ENCODE measurements at regions not wholly inside any gene's neighbourhood (a gene's known extent, or its start where the extent isn't known, plus 50 kb on each side); places are given as distances from the start of the nearest gene placed in this dataset.

DNA sequence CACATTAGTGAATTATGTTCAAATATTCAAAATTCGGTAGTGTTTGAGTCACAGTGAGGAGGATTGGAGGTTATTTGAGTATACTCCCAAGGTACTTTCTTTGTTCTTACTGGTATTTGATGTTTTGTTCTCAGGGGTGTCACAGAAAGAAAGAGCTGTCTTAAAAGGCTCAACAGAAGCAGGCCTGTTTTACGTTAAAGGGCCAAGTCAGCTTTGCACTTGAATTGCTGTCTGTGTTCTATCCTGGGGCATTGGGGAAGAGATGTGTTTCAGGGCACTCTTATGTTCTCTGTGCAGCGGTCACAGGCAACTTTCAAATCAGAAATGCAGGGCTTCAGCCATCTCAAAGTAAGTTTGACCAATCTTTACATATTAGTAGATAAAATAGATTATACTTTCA lies 1113.1 kb upstream of the LCORL start:
- Histone ChIP-seq H3K27ac (replicated peaks) (no peak overlapping the region), H3K27me3 (ENCODE audit: insufficient read depth, poor library complexity, severe bottlenecking) (no peaks in the 10 kb centered on the region), H3K4me3 (replicated peaks; ENCODE audit: insufficient read depth, low read length) (no peak overlapping the region)
- DNase-seq (ENCODE audit: low read depth in 1 of 2, low spot score in 1 of 2): no peak
- TF ChIP-seq SPI1 (IDR thresholded peaks at IDR 0.05; ENCODE audit: borderline replicate concordance, low read depth): no peak

GRCh38 chr4:19133315-19133714 lies 1111.8 kb upstream of the LCORL start:
- Histone ChIP-seq H3K4me3 (replicated peaks; ENCODE audit: insufficient read depth, low read length) (no peak overlapping the region), H3K27ac (replicated peaks) (no peak overlapping the region), H3K27me3 (ENCODE audit: insufficient read depth, poor library complexity, severe bottlenecking) (no peaks in the 10 kb centered on the region)
- no peak for DNase-seq (ENCODE audit: low read depth in 1 of 2, low spot score in 1 of 2)
- TF ChIP-seq, protein P1, sequence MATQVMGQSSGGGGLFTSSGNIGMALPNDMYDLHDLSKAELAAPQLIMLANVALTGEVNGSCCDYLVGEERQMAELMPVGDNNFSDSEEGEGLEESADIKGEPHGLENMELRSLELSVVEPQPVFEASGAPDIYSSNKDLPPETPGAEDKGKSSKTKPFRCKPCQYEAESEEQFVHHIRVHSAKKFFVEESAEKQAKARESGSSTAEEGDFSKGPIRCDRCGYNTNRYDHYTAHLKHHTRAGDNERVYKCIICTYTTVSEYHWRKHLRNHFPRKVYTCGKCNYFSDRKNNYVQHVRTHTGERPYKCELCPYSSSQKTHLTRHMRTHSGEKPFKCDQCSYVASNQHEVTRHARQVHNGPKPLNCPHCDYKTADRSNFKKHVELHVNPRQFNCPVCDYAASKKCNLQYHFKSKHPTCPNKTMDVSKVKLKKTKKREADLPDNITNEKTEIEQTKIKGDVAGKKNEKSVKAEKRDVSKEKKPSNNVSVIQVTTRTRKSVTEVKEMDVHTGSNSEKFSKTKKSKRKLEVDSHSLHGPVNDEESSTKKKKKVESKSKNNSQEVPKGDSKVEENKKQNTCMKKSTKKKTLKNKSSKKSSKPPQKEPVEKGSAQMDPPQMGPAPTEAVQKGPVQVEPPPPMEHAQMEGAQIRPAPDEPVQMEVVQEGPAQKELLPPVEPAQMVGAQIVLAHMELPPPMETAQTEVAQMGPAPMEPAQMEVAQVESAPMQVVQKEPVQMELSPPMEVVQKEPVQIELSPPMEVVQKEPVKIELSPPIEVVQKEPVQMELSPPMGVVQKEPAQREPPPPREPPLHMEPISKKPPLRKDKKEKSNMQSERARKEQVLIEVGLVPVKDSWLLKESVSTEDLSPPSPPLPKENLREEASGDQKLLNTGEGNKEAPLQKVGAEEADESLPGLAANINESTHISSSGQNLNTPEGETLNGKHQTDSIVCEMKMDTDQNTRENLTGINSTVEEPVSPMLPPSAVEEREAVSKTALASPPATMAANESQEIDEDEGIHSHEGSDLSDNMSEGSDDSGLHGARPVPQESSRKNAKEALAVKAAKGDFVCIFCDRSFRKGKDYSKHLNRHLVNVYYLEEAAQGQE (IDR thresholded peaks at IDR 0.05; ENCODE audit: insufficient replicate concordance, low read depth): no peak
- no peak for TF ChIP-seq POLR2AphosphoS5 (IDR thresholded peaks at IDR 0.05; ENCODE audit: low read depth)
- TF ChIP-seq SPI1 (IDR thresholded peaks at IDR 0.05; ENCODE audit: borderline replicate concordance, low read depth): no peak
- no peak for TF ChIP-seq CTCF (IDR thresholded peaks at IDR 0.05; ENCODE audit: insufficient read depth, low read length)
- TF ChIP-seq GABPA (IDR thresholded peaks at IDR 0.05; ENCODE audit: low read depth): no peak

GRCh38 chr4:19130866-19131265 lies 1109.3 kb upstream of the LCORL start:
- TF ChIP-seq CTCF (IDR thresholded peaks at IDR 0.05; ENCODE audit: insufficient read depth, low read length) (no peak), GABPA (IDR thresholded peaks at IDR 0.05; ENCODE audit: low read depth) (no peak), SPI1 (IDR thresholded peaks at IDR 0.05; ENCODE audit: borderline replicate concordance, low read depth) (no peak), POLR2AphosphoS5 (IDR thresholded peaks at IDR 0.05; ENCODE audit: low read depth) (no peak)
- TF ChIP-seq, protein P1 (IDR thresholded peaks at IDR 0.05; ENCODE audit: insufficient replicate concordance, low read depth): no peak
- no peak for DNase-seq (ENCODE audit: low read depth in 1 of 2, low spot score in 1 of 2)
- no peak overlapping the region for H3K4me3 ChIP-seq (replicated peaks; ENCODE audit: insufficient read depth, low read length)

DNA sequence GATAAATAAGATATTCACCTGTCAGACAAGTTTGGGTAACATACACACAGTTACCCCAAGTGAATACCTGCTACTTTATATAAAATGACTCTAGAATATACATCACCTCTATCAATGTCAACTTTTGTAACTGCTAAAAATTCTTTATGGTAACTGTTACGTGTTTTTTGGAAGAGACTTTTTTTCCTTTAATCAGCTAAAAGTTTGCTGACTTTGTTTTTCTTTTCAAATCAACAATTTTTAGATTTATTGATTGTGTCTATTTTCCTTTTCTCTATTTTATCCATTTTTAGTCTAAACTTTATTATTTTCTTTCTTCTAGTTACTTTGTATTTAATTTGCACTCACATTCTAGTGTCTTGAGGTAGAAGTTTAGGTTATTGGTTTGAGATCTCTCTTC lies 1106.6 kb upstream of the LCORL start:
- Histone ChIP-seq H3K27ac (replicated peaks) (no peak overlapping the region), H3K27me3 (ENCODE audit: insufficient read depth, poor library complexity, severe bottlenecking) (no peaks in the 10 kb centered on the region), H3K4me3 (replicated peaks; ENCODE audit: insufficient read depth, low read length) (no peak overlapping the region)
- no peak for TF ChIP-seq POLR2AphosphoS5 (IDR thresholded peaks at IDR 0.05; ENCODE audit: low read depth)
- no peak for TF ChIP-seq GABPA (IDR thresholded peaks at IDR 0.05; ENCODE audit: low read depth)
- TF ChIP-seq, protein P1 (IDR thresholded peaks at IDR 0.05; ENCODE audit: insufficient replicate concordance, low read depth): no peak
- no peak for TF ChIP-seq CTCF (IDR thresholded peaks at IDR 0.05; ENCODE audit: insufficient read depth, low read length)
- TF ChIP-seq SPI1 (IDR thresholded peaks at IDR 0.05; ENCODE audit: borderline replicate concordance, low read depth): no peak
- DNase-seq (ENCODE audit: low read depth in 1 of 2, low spot score in 1 of 2): no peak

More at GRCh38 chr4:19130866-19131265, 1109.3 kb upstream of the LCORL start:
- Histone ChIP-seq H3K27me3 (ENCODE audit: insufficient read depth, poor library complexity, severe bottlenecking) (no peaks in the 10 kb centered on the region), H3K27ac (replicated peaks) (no peak overlapping the region)

Measured in HL-60 (cell line).